HEK293 (cell line): ENCODE measurements at regions not wholly inside any gene's neighbourhood (a gene's known extent, or its start where the extent isn't known, plus 50 kb on each side); places are given as distances from the start of the nearest gene placed in this dataset.
"Not testable (repeated sequence)": the region's sequence is repeated elsewhere in the genome, so short reads cannot be mapped to it uniquely, and the experiment has no call there.

ENCODE experiments used
- CTCF ChIA-PET: fragments of 350-600 bp; formaldehyde crosslinking; extraction: SDS; loops from one replicate; lab custom pipeline; 2021; ENCODE audit warnings: antibody characterized with exemption; lab: Yijun Ruan, JAX
- POLR2A ChIA-PET: fragments of 300-600 bp; formaldehyde crosslinking; extraction: SDS; loops from one replicate; lab custom pipeline; 2020; ENCODE audit warnings: antibody characterized with exemption, inconsistent platforms; lab: Yijun Ruan, JAX
- H3K27ac ChIP-seq: fragments of 200-500 bp; sonication (Bioruptor generic); 2 replicates; pipeline ENCODE4 v1.5.1; 2014; ENCODE audit warnings: low read depth, low read length, control low read depth, inconsistent platforms; ENCODE audit errors: extremely low read depth
- H3K36me3 ChIP-seq, 2 experiments: fragments of 200-500 bp in 1 of 2; sonication (Bioruptor generic) in 1 of 2; 1 replicate in 1 of 2; 2 replicates in 1 of 2; pipeline ENCODE4 v1.5.1; 2014 to 2017; ENCODE audit warnings: inconsistent platforms in 2 of 2, low read length in 2 of 2; ENCODE audit not compliant: control insufficient read depth in 2 of 2, insufficient read depth in 1 of 2
- H3K4me1 ChIP-seq: fragments of 200-500 bp; sonication (Bioruptor generic); 2 replicates; pipeline ENCODE4 v1.5.1; 2014; ENCODE audit warnings: mild to moderate bottlenecking, low read length, inconsistent platforms; ENCODE audit not compliant: control insufficient read depth, insufficient read depth
- H3K4me3 ChIP-seq: 2 replicates; pipeline ENCODE4 v1.5.1; 2011; ENCODE audit warnings: low read depth, mild to moderate bottlenecking, control low read depth, low read length, moderate library complexity
- H3K9me3 ChIP-seq: fragments of 200-500 bp; sonication (Bioruptor generic); 2 replicates; pipeline ENCODE4 v1.5.1; 2014; ENCODE audit warnings: low read depth, low read length, inconsistent platforms; ENCODE audit not compliant: control insufficient read depth, insufficient read depth
- EGR2 ChIP-seq: fragments of 450-650 bp; formaldehyde crosslinking; IDR thresholded peaks from 2 replicates; pipeline ENCODE4 v1.5.1; 2016; ENCODE audit warnings: low read depth, missing biosample characterization, missing genetic modification characterization
- GFI1B ChIP-seq: fragments of 450-650 bp; formaldehyde crosslinking; IDR thresholded peaks from 2 replicates; pipeline ENCODE4 v1.5.1; 2016; ENCODE audit warnings: missing biosample characterization, missing genetic modification characterization
- GLI2 ChIP-seq: fragments of 450-650 bp; formaldehyde crosslinking; IDR thresholded peaks from 2 replicates; pipeline ENCODE4; 2017; ENCODE audit warnings: missing biosample characterization, missing genetic modification characterization, low read depth, borderline replicate concordance
- MEIS1 ChIP-seq: sonication (generic); formaldehyde crosslinking; IDR thresholded peaks from 2 replicates; pipeline ENCODE4 v1.8.1; 2022; ENCODE audit warnings: missing genetic modification reagents, mild to moderate bottlenecking, borderline replicate concordance
- REPIN1 ChIP-seq: fragments of 450-650 bp; formaldehyde crosslinking; IDR thresholded peaks from 2 replicates; pipeline ENCODE4 v1.5.1; 2017; ENCODE audit warnings: missing biosample characterization, missing genetic modification characterization, low read depth
- SETDB1 ChIP-seq: IDR thresholded peaks from one replicate; pipeline ENCODE4 v1.6.1; 2017; ENCODE audit warnings: mild to moderate bottlenecking, low read length, moderate library complexity, mixed read lengths; ENCODE audit not compliant: insufficient read length
- TRIM28 ChIP-seq: IDR thresholded peaks from 2 replicates; pipeline ENCODE4 v1.6.1; 2011; ENCODE audit warnings: low read length, control low read depth, borderline replicate concordance
- ZNF341 ChIP-seq: fragments of 450-650 bp; formaldehyde crosslinking; IDR thresholded peaks from 2 replicates; pipeline ENCODE4; 2016; ENCODE audit warnings: low read depth, missing biosample characterization, missing genetic modification characterization
- ZNF473 ChIP-seq: fragments of 450-650 bp; formaldehyde crosslinking; IDR thresholded peaks from 2 replicates; pipeline ENCODE4 v1.5.1; 2017; ENCODE audit warnings: missing biosample characterization, missing genetic modification characterization
- ZNF544 ChIP-seq: fragments of 450-650 bp; formaldehyde crosslinking; IDR thresholded peaks from 2 replicates; pipeline ENCODE4 v1.5.0; 2017; ENCODE audit warnings: missing biosample characterization, missing genetic modification characterization
- ZNF76 ChIP-seq: fragments of 450-650 bp; formaldehyde crosslinking; IDR thresholded peaks from 2 replicates; pipeline ENCODE4; 2016; ENCODE audit warnings: low read depth, missing biosample characterization, missing genetic modification characterization, borderline replicate concordance
- ZNF776 ChIP-seq: fragments of 450-650 bp; formaldehyde crosslinking; IDR thresholded peaks from 2 replicates; pipeline ENCODE4 v1.5.0; 2017; ENCODE audit warnings: missing biosample characterization, missing genetic modification characterization, borderline replicate concordance
- TF ChIP-seq, protein P1 (sequence below): fragments of 450-650 bp; formaldehyde crosslinking; IDR thresholded peaks from 2 replicates; pipeline ENCODE4 v1.5.1; 2016; ENCODE audit warnings: missing biosample characterization, missing genetic modification characterization, low read depth
- TF ChIP-seq, protein P2 (sequence below): fragments of 450-650 bp; formaldehyde crosslinking; IDR thresholded peaks from 2 replicates; pipeline ENCODE4 v1.5.1; 2016; ENCODE audit warnings: missing biosample characterization, missing genetic modification characterization
- TF ChIP-seq, protein P3 (sequence below): fragments of 450-650 bp; formaldehyde crosslinking; IDR thresholded peaks from 2 replicates; pipeline ENCODE4 v1.5.1; 2017; ENCODE audit warnings: missing biosample characterization, missing genetic modification characterization
- TF ChIP-seq, protein P4 (sequence below): fragments of 450-650 bp; formaldehyde crosslinking; IDR thresholded peaks from 2 replicates; pipeline ENCODE4 v1.5.1; 2016; ENCODE audit warnings: missing biosample characterization, missing genetic modification characterization
- TF ChIP-seq, protein P5 (sequence below): fragments of 450-650 bp; formaldehyde crosslinking; IDR thresholded peaks from 2 replicates; pipeline ENCODE4 v1.5.1; 2016; ENCODE audit warnings: missing biosample characterization, missing genetic modification characterization, borderline replicate concordance

DNA sequence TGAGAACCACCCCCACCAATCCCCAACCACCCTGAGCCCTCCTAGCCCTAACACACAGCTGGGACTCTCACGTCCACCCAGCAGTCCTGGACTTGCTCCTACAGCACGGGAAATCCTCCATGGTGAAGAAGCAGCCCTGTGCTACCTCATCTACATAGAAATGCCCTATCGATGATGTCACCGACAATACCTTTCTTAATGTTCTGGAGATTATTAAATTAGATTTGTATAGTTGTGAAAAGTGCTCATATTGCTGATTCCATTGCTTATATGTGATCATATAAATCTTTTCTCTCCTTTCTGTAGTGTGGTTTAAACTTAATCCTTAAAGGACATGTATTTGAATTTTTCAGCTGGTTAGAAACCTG lies 97.1 kb downstream of the PPIAL4G start:
- H3K36me3 ChIP-seq, H3K27ac ChIP-seq, POLR2A ChIA-PET, H3K9me3 ChIP-seq, CTCF ChIA-PET, H3K4me1 ChIP-seq, H3K4me3 ChIP-seq: not testable (repeated sequence)
- TF ChIP-seq, protein P1, sequence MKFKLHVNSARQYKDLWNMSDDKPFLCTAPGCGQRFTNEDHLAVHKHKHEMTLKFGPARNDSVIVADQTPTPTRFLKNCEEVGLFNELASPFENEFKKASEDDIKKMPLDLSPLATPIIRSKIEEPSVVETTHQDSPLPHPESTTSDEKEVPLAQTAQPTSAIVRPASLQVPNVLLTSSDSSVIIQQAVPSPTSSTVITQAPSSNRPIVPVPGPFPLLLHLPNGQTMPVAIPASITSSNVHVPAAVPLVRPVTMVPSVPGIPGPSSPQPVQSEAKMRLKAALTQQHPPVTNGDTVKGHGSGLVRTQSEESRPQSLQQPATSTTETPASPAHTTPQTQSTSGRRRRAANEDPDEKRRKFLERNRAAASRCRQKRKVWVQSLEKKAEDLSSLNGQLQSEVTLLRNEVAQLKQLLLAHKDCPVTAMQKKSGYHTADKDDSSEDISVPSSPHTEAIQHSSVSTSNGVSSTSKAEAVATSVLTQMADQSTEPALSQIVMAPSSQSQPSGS (tag by site-specific recombination): peak; percentile 85

DNA sequence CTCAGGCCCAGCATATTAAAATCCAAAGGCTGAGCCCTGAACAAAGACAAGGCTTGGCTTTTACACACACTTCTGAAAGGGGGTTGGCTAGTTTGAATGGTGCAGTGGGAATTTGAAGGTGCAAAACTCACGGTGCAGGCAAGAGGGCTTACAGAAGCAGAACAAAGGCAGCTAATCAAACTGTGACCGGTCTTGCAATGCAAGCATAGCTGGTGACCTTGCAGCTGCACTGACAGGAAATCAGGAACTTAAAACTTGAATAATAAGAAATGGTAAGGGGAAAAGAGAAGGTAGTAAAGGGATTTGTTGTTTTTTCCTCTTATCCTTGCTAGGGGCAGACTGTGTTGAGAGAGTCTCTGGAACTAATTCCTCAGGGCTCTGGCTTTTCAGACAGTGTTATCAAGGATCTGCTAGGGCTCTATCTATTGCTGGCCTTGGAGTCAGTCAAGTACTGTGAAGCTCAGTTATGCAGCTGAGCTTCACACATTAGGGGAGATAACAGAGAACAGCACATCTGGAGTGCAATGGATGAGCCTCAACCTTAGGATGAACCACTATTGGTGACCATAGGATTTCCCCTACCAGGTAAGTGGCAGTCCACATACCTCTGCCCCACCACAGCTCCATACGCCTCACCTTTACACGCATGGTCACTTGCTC lies 97.6 kb downstream of the PPIAL4G start:
- ChIA-PET CTCF (no interaction called here), POLR2A (no interaction called here)
- Histone ChIP-seq H3K4me3 (no peak overlapping the region), H3K9me3 (no peaks in the 10 kb centered on the region), H3K36me3 (no peaks in the 10 kb centered on the region), H3K27ac (no peak overlapping the region), H3K4me1 (no peaks in the 10 kb centered on the region; the same call in 1 of the 2 replicates)
- TF ChIP-seq SETDB1 (peak; percentile 33), GFI1B (tag by site-specific recombination) (no peak), TRIM28 (0 out of 2 replicates have a peak, but pooled peaks have one; percentile 32), ZNF776 (tag by site-specific recombination) (no peak), EGR2 (tag by site-specific recombination) (no peak), ZNF76 (tag by site-specific recombination) (no peak)
- TF ChIP-seq, protein P2, sequence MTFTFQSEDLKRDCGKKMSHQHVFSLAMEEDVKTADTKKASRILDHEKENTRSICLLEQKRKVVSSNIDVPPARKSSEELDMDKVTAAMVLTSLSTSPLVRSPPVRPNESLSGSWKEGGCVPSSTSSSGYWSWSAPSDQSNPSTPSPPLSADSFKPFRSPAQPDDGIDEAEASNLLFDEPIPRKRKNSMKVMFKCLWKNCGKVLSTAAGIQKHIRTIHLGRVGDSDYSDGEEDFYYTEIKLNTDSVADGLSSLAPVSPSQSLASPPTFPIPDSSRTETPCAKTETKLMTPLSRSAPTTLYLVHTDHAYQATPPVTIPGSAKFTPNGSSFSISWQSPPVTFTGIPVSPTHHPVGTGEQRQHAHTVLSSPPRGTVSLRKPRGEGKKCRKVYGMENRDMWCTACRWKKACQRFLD (tag by site-specific recombination): no peak

DNA sequence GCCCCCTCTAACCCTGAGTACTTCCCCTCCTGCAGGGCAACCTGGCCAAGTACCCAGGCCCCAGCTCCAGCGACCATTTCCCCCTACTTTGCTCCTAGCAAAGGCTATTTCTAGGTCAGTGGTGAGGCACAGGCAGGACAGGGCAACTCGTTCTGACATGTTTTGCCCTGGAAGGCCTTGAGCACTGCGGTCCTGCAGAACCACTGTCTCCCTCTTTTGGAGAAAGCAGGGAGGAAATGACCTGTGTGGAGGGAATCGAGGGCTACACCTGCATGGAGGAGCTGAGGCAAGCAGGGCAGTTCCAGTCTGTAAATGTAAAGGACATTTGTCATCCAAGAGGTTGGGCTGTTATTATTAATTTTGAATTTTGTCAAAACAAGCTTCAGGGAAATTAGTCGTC lies 99.1 kb downstream of the PPIAL4G start:
- ChIA-PET POLR2A (no interaction called here), CTCF (no interaction called here)
- no peaks in the 10 kb centered on the region for H3K9me3 ChIP-seq
- H3K36me3 ChIP-seq: no peaks in the 10 kb centered on the region
- TF ChIP-seq ZNF473 (tag by site-specific recombination): no peak
- TF ChIP-seq ZNF544: no peak
- TF ChIP-seq, protein P3, sequence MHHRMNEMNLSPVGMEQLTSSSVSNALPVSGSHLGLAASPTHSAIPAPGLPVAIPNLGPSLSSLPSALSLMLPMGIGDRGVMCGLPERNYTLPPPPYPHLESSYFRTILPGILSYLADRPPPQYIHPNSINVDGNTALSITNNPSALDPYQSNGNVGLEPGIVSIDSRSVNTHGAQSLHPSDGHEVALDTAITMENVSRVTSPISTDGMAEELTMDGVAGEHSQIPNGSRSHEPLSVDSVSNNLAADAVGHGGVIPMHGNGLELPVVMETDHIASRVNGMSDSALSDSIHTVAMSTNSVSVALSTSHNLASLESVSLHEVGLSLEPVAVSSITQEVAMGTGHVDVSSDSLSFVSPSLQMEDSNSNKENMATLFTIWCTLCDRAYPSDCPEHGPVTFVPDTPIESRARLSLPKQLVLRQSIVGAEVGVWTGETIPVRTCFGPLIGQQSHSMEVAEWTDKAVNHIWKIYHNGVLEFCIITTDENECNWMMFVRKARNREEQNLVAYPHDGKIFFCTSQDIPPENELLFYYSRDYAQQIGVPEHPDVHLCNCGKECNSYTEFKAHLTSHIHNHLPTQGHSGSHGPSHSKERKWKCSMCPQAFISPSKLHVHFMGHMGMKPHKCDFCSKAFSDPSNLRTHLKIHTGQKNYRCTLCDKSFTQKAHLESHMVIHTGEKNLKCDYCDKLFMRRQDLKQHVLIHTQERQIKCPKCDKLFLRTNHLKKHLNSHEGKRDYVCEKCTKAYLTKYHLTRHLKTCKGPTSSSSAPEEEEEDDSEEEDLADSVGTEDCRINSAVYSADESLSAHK (tag by site-specific recombination): no peak
- TF ChIP-seq, protein P4, sequence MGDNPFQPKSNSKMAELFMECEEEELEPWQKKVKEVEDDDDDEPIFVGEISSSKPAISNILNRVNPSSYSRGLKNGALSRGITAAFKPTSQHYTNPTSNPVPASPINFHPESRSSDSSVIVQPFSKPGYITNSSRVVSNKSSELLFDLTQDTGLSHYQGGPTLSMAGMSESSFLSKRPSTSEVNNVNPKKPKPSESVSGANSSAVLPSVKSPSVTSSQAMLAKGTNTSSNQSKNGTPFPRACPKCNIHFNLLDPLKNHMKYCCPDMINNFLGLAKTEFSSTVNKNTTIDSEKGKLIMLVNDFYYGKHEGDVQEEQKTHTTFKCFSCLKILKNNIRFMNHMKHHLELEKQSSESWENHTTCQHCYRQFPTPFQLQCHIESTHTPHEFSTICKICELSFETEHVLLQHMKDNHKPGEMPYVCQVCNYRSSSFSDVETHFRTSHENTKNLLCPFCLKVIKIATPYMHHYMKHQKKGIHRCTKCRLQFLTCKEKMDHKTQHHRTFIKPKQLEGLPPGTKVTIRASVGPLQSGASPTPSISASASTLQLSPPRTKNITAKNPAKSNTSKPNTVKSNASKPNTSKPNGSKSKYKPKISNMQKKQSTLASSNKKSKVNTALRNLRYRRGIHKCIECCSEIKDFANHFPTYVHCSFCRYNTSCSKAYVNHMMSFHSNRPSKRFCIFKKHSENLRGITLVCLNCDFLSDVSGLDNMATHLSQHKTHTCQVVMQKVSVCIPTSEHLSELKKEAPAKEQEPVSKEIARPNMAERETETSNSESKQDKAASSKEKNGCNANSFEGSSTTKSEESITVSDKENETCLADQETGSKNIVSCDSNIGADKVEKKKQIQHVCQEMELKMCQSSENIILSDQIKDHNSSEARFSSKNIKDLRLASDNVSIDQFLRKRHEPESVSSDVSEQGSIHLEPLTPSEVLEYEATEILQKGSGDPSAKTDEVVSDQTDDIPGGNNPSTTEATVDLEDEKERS (tag by site-specific recombination): no peak
- no peak for TF ChIP-seq REPIN1 (tag by site-specific recombination)
- TF ChIP-seq, protein P5, sequence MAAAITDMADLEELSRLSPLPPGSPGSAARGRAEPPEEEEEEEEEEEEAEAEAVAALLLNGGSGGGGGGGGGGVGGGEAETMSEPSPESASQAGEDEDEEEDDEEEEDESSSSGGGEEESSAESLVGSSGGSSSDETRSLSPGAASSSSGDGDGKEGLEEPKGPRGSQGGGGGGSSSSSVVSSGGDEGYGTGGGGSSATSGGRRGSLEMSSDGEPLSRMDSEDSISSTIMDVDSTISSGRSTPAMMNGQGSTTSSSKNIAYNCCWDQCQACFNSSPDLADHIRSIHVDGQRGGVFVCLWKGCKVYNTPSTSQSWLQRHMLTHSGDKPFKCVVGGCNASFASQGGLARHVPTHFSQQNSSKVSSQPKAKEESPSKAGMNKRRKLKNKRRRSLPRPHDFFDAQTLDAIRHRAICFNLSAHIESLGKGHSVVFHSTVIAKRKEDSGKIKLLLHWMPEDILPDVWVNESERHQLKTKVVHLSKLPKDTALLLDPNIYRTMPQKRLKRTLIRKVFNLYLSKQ: no peak
- no peak for TF ChIP-seq MEIS1 (CRISPR knock-in tag)
- TF ChIP-seq ZNF341 (tag by site-specific recombination): no peak
- TF ChIP-seq GLI2: no peak
- no peak overlapping the region for H3K4me3 ChIP-seq
- no peak overlapping the region for H3K27ac ChIP-seq
- H3K4me1 ChIP-seq: no peaks in the 10 kb centered on the region; the same call in 1 of the 2 replicates
